Activated CD4-positive, alpha-beta T cell treated with anti-CD3 and anti-CD28 coated beads, Interleukin-2, amount 10 ng/mL, durations not matched to agents 7 days and 5 days (primary cell): ENCODE measurements at regions not wholly inside any gene's neighbourhood (a gene's known extent, or its start where the extent isn't known, plus 50 kb on each side); places are given as distances from the start of the nearest gene placed in this dataset.

Source experiments
- CTCF ChIA-PET: fragments of 350-600 bp; sonication (Branson Sonifier 250); formaldehyde crosslinking; loops from one replicate; lab custom pipeline; 2021; ENCODE audit warnings: antibody characterized with exemption; lab: Charles Lee
- POLR2A ChIA-PET: fragments of 350-600 bp; sonication (Branson Sonifier 250); formaldehyde crosslinking; loops from one replicate; lab custom pipeline; 2021; ENCODE audit warnings: antibody characterized with exemption; lab: Charles Lee
- DNase-seq: peaks from one replicate; pipeline ENCODE4 v3.0.0-alpha.2; 2020
- H3K27ac Mint-ChIP-seq: one replicate; pipeline ENCODE4 v1.8.0; 2021; ENCODE audit warnings: mild to moderate bottlenecking, moderate library complexity, mixed read lengths
- H3K27me3 Mint-ChIP-seq: one replicate; pipeline ENCODE4 v1.8.0; 2021; ENCODE audit warnings: mixed read lengths
- H3K36me3 Mint-ChIP-seq: one replicate; pipeline ENCODE4 v1.8.0; 2021; ENCODE audit warnings: low read depth, mixed read lengths
- H3K4me1 Mint-ChIP-seq: one replicate; pipeline ENCODE4 v1.8.0; 2021; ENCODE audit warnings: mixed read lengths
- H3K4me3 Mint-ChIP-seq: one replicate; pipeline ENCODE4 v1.8.0; 2021; ENCODE audit warnings: mild to moderate bottlenecking, moderate library complexity, mixed read lengths
- H3K9me3 Mint-ChIP-seq: one replicate; pipeline ENCODE4 v1.8.0; 2021; ENCODE audit warnings: mixed read lengths

GRCh38 chr18:25819746-25820363 is 270.6 kb downstream of the SS18 start:
- Mint-ChIP-seq H3K4me1 (peaks cover 10% of the 10 kb centered on the region), H3K4me3 (no peak overlapping the region), H3K27ac (no peak overlapping the region), H3K9me3 (no peaks in the 10 kb centered on the region), H3K27me3 (peaks cover 6% of the 10 kb centered on the region), H3K36me3 (no peaks in the 10 kb centered on the region)
- CTCF ChIA-PET: no interaction called here
- DNase-seq: no peak
- POLR2A ChIA-PET: no interaction called here

- Mint-ChIP-seq H3K27me3 (no peaks in the 10 kb centered on the region), H3K36me3 (no peaks in the 10 kb centered on the region), H3K9me3 (no peaks in the 10 kb centered on the region), H3K4me3 (no peak overlapping the region), H3K27ac (no peak overlapping the region), H3K4me1 (peaks cover 14% of the 10 kb centered on the region)
- no peak for DNase-seq
- CTCF ChIA-PET: no interaction called here
- POLR2A ChIA-PET: no interaction called here
Observed at GRCh38 chr18:25818505-25818904, 271.9 kb downstream of the SS18 start.

GRCh38 chr18:25817546-25818237 is 272.7 kb downstream of the SS18 start:
- CTCF ChIA-PET: no interaction called here

GRCh38 chr18:25815659-25816058 is 274.8 kb downstream of the SS18 start:
- Mint-ChIP-seq H3K4me1 (peaks cover 14% of the 10 kb centered on the region), H3K36me3 (no peaks in the 10 kb centered on the region), H3K27ac (no peak overlapping the region), H3K4me3 (no peak overlapping the region), H3K9me3 (no peaks in the 10 kb centered on the region), H3K27me3 (no peaks in the 10 kb centered on the region)
- no peak for DNase-seq
- ChIA-PET POLR2A (no interaction called here), CTCF (no interaction called here)

More at GRCh38 chr18:25817546-25818237, 272.7 kb downstream of the SS18 start:
- no peaks in the 10 kb centered on the region for H3K27me3 Mint-ChIP-seq
- POLR2A ChIA-PET: no interaction called here
- H3K4me1 Mint-ChIP-seq: peaks cover 14% of the 10 kb centered on the region
- H3K9me3 Mint-ChIP-seq: no peaks in the 10 kb centered on the region
- H3K36me3 Mint-ChIP-seq: no peaks in the 10 kb centered on the region
- no peak for DNase-seq
- H3K4me3 Mint-ChIP-seq: no peak overlapping the region
- H3K27ac Mint-ChIP-seq: no peak overlapping the region

GRCh38 chr18:25814841-25815458 is 275.5 kb downstream of the SS18 start:
- no peaks in the 10 kb centered on the region for H3K9me3 Mint-ChIP-seq
- H3K4me1 Mint-ChIP-seq: peaks cover 14% of the 10 kb centered on the region
- ChIA-PET CTCF (interaction anchor here (0.9 kb wide), 1 partner anchor 19 kb away, joined by 3 read pairs; no protein-coding TSS in a partner anchor), POLR2A (no interaction called here)
- no peak overlapping the region for H3K4me3 Mint-ChIP-seq
- DNase-seq: no peak
- no peaks in the 10 kb centered on the region for H3K36me3 Mint-ChIP-seq
- H3K27me3 Mint-ChIP-seq: no peaks in the 10 kb centered on the region
- H3K27ac Mint-ChIP-seq: no peak overlapping the region

- no peak overlapping the region for H3K27ac Mint-ChIP-seq
- no peak overlapping the region for H3K4me3 Mint-ChIP-seq
- H3K4me1 Mint-ChIP-seq: peaks cover 14% of the 10 kb centered on the region
- H3K36me3 Mint-ChIP-seq: no peaks in the 10 kb centered on the region
- no peaks in the 10 kb centered on the region for H3K9me3 Mint-ChIP-seq
- H3K27me3 Mint-ChIP-seq: no peaks in the 10 kb centered on the region
- ChIA-PET CTCF (no interaction called here), POLR2A (no interaction called here)
- DNase-seq: no peak
Observed at GRCh38 chr18:25813110-25813509, 277.3 kb downstream of the SS18 start.

GRCh38 chr18:25810736-25811135 is 279.7 kb downstream of the SS18 start:
- no peaks in the 10 kb centered on the region for H3K9me3 Mint-ChIP-seq
- CTCF ChIA-PET: no interaction called here
- H3K27ac Mint-ChIP-seq: no peak overlapping the region
- no peak for DNase-seq
- H3K4me1 Mint-ChIP-seq: peaks cover 13% of the 10 kb centered on the region
- H3K27me3 Mint-ChIP-seq: no peaks in the 10 kb centered on the region
- no peaks in the 10 kb centered on the region for H3K36me3 Mint-ChIP-seq
- H3K4me3 Mint-ChIP-seq: no peak overlapping the region
- POLR2A ChIA-PET: no interaction called here

- ChIA-PET POLR2A (no interaction called here), CTCF (no interaction called here)
- H3K27me3 Mint-ChIP-seq: no peaks in the 10 kb centered on the region
- H3K36me3 Mint-ChIP-seq: no peaks in the 10 kb centered on the region
- H3K4me1 Mint-ChIP-seq: no peaks in the 10 kb centered on the region
- no peaks in the 10 kb centered on the region for H3K9me3 Mint-ChIP-seq
- no peak overlapping the region for H3K27ac Mint-ChIP-seq
- H3K4me3 Mint-ChIP-seq: no peak overlapping the region
- no peak for DNase-seq
Observed at GRCh38 chr18:25805939-25806338, 284.5 kb downstream of the SS18 start.

- Mint-ChIP-seq H3K27me3 (no peaks in the 10 kb centered on the region), H3K9me3 (no peaks in the 10 kb centered on the region), H3K4me3 (no peak overlapping the region), H3K36me3 (no peaks in the 10 kb centered on the region), H3K4me1 (no peaks in the 10 kb centered on the region), H3K27ac (no peak overlapping the region)
- DNase-seq: no peak
- ChIA-PET POLR2A (no interaction called here), CTCF (no interaction called here)
Observed at GRCh38 chr18:25805323-25805722, 285.1 kb downstream of the SS18 start.

- ChIA-PET POLR2A (no interaction called here), CTCF (no interaction called here)
- Mint-ChIP-seq H3K9me3 (no peaks in the 10 kb centered on the region), H3K27ac (no peak overlapping the region), H3K36me3 (no peaks in the 10 kb centered on the region), H3K4me3 (no peak overlapping the region), H3K27me3 (no peaks in the 10 kb centered on the region), H3K4me1 (no peaks in the 10 kb centered on the region)
- no peak for DNase-seq
Observed at GRCh38 chr18:25799231-25799630, 291.2 kb downstream of the SS18 start.

- H3K4me1 Mint-ChIP-seq: no peaks in the 10 kb centered on the region
- CTCF ChIA-PET: no interaction called here
- H3K27ac Mint-ChIP-seq: no peak overlapping the region
Observed at GRCh38 chr18:25798046-25798445, 292.4 kb downstream of the SS18 start.

GRCh38 chr18:25795213-25795612 is 295.2 kb downstream of the SS18 start:
- Mint-ChIP-seq H3K4me1 (no peaks in the 10 kb centered on the region), H3K4me3 (no peak overlapping the region), H3K27me3 (no peaks in the 10 kb centered on the region), H3K27ac (no peak overlapping the region), H3K36me3 (no peaks in the 10 kb centered on the region), H3K9me3 (no peaks in the 10 kb centered on the region)
- CTCF ChIA-PET: no interaction called here
- POLR2A ChIA-PET: no interaction called here
- DNase-seq: no peak

More at GRCh38 chr18:25798046-25798445, 292.4 kb downstream of the SS18 start:
- no peaks in the 10 kb centered on the region for H3K36me3 Mint-ChIP-seq
- H3K27me3 Mint-ChIP-seq: no peaks in the 10 kb centered on the region
- H3K4me3 Mint-ChIP-seq: no peak overlapping the region
- DNase-seq: no peak
- no peaks in the 10 kb centered on the region for H3K9me3 Mint-ChIP-seq
- POLR2A ChIA-PET: no interaction called here

GRCh38 chr18:25787276-25787675 is 303.1 kb downstream of the SS18 start:
- Mint-ChIP-seq H3K27ac (no peak overlapping the region), H3K27me3 (peaks cover 4% of the 10 kb centered on the region), H3K4me1 (no peaks in the 10 kb centered on the region), H3K36me3 (no peaks in the 10 kb centered on the region), H3K9me3 (peaks cover 2% of the 10 kb centered on the region), H3K4me3 (no peak overlapping the region)
- POLR2A ChIA-PET: no interaction called here
- no peak for DNase-seq
- CTCF ChIA-PET: no interaction called here
